ENCODE measurements at regions not wholly inside any gene's neighbourhood (a gene's known extent, or its start where the extent isn't known, plus 50 kb on each side); places are given as distances from the start of the nearest gene placed in this dataset.
A peak's percentile ranks its signal among the peaks of the same experiment; 100 is the strongest.

DNA sequence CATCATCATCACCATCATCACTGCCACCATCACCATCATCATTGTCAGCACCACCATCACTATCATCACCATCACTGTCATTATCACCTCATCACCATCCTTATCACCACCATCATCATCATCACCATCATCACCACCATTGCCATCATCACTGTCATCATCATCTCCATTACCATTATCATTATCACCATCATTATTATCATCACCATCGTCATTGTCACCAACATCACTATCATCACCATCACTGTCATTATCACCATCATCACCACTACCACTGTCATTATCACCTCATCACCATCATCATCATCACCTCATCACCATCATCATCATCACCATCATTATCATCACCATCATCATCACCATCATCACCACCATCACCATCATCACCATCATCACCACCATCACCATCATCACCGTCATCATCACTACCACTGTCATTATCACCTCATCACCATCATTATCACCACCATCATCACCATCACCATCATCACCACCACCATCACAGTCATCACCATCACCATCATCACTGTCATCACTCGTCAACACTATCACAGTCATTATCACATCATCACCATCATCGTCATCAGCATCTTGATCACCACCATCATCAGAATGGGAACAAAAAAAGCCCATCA lies 191.1 kb downstream of the TTLL2 start:
- TF ChIP-seq, protein P1, sequence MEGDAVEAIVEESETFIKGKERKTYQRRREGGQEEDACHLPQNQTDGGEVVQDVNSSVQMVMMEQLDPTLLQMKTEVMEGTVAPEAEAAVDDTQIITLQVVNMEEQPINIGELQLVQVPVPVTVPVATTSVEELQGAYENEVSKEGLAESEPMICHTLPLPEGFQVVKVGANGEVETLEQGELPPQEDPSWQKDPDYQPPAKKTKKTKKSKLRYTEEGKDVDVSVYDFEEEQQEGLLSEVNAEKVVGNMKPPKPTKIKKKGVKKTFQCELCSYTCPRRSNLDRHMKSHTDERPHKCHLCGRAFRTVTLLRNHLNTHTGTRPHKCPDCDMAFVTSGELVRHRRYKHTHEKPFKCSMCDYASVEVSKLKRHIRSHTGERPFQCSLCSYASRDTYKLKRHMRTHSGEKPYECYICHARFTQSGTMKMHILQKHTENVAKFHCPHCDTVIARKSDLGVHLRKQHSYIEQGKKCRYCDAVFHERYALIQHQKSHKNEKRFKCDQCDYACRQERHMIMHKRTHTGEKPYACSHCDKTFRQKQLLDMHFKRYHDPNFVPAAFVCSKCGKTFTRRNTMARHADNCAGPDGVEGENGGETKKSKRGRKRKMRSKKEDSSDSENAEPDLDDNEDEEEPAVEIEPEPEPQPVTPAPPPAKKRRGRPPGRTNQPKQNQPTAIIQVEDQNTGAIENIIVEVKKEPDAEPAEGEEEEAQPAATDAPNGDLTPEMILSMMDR (IDR thresholded peaks at IDR 0.05; ENCODE audit: borderline replicate concordance): no peak
- DNase-seq: no peak

DNA sequence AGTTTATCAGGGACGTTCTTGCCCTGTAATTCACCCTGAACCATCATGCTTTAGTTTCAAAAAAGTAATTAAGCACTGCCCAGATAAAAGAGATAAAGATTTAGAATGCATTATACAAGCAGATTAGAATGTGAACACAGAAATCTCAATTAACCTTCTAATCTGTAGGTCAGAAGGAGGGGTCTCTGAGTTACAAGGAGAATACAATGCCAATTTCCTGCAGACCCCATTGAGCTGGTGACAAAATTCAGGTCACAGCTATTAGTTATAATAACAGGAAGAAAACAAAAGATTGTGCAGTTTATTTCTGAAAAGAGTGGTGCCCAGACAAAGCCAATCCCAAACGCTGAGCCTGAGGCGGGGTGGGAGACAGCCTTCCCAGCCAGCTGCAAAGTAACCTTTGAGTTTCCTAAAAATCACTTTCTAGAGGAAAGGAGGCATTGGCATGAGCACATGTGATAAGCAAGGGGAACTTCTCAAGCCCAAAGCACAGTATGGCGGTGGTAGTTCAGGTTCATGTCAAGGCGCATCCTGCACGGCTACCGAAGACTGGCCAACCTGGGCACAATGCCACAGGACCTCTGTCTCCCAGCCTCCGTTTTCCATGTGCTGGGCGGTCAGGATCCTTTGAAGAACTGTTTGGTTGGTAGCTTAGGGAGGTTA lies 192.5 kb downstream of the TTLL2 start:
- DNase-seq: no peak
- H3K4me3 ChIP-seq: no peak overlapping the region
- no peaks in the 10 kb centered on the region for H3K36me3 ChIP-seq
- H3K9me3 ChIP-seq (replicated peaks): no peaks in the 10 kb centered on the region
- no peak overlapping the region for H3K27ac ChIP-seq (replicated peaks)
- intact Hi-C loops (cut with micrococcal nuclease): no loop called here
- peaks cover 12% of the 10 kb centered on the region for H3K27me3 ChIP-seq (ENCODE audit: low read depth)
- no peaks in the 10 kb centered on the region for H3K4me1 ChIP-seq
- TF ChIP-seq, protein P1 (IDR thresholded peaks at IDR 0.05; ENCODE audit: borderline replicate concordance): no peak

More for the DNA sequence above, 191.1 kb downstream of the TTLL2 start:
- peaks cover 14% of the 10 kb centered on the region for H3K27me3 ChIP-seq (ENCODE audit: low read depth)
- H3K9me3 ChIP-seq (replicated peaks): no peaks in the 10 kb centered on the region
- intact Hi-C loops (cut with micrococcal nuclease): no loop called here
- H3K4me3 ChIP-seq: no peak overlapping the region
- H3K27ac ChIP-seq (replicated peaks): no peak overlapping the region
- no peaks in the 10 kb centered on the region for H3K4me1 ChIP-seq
- H3K36me3 ChIP-seq: no peaks in the 10 kb centered on the region

DNA sequence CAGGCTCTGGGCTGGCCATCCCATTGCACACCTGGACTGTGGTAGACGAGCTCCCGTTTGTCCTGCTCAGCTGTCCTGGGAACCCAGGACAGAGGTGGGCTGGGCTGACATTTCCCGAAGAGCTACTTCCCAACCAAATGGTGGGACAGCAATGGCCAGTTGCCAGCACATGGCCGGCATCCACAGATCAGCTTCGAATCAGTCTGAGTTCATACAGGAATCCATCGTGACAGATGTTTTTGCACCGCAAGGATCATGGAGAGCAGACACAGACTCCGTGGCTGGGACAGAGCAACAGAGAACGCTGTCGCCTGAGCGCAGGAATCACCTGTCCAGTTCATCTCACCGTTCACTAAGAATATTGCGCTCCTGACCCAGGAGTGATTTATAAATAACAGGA lies 198.5 kb downstream of the TTLL2 start:
- Histone ChIP-seq H3K27ac (replicated peaks) (no peak overlapping the region), H3K4me1 (peaks cover 11% of the 10 kb centered on the region), H3K36me3 (no peaks in the 10 kb centered on the region), H3K27me3 (ENCODE audit: low read depth) (no peaks in the 10 kb centered on the region), H3K4me3 (no peak overlapping the region), H3K9me3 (replicated peaks) (no peaks in the 10 kb centered on the region)
- TF ChIP-seq, protein P1 (IDR thresholded peaks at IDR 0.05; ENCODE audit: borderline replicate concordance): no peak
- intact Hi-C loops (cut with micrococcal nuclease): no loop called here
- no peak for DNase-seq

DNA sequence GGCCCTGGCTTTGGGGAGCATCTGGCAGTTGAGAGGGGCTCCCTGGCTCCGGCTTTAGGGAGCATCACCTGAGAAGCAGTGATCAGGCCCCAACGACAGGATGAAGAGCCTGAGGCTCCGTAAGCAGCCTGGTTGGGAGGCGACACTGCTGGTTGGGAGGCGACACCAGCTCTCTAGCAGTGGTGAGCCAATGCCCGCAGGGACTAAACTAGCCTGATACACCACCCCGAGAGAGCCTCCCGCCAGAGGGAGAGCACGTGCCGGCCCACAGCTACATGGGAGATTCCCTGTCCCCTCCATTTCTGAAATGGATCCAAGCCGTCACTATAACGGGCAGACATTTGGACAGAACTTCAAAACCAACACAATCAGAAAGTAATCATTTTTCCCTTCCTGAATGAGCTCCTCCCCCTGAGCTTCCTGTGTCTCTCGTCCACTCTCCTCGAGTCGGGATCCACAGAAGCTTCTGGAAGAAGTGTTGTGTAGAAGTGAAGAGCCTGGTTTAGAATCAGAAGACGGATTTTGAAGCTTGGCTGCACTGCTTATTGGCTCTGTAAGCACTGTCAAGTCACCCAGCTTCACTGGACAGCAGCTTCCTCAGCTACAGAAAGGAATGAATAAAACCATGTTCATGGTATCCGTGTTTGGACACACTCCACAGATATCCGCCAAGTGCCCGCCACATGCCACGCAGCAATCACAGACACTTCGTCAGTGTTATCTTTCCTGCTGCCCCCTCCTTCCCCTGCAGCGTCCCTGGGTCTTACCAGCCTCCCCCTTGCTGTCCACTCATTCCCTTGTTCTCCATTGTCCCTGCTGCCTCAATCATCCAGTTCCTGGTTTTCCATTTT lies 199.6 kb downstream of the TTLL2 start:
- Histone ChIP-seq H3K9me3 (replicated peaks) (no peaks in the 10 kb centered on the region), H3K4me3 (no peak overlapping the region), H3K27ac (replicated peaks) (no peak overlapping the region), H3K4me1 (peaks cover 11% of the 10 kb centered on the region), H3K36me3 (no peaks in the 10 kb centered on the region), H3K27me3 (ENCODE audit: low read depth) (no peaks in the 10 kb centered on the region)
- TF ChIP-seq, protein P1 (IDR thresholded peaks at IDR 0.05; ENCODE audit: borderline replicate concordance): peak; percentile 23
- DNase-seq: no peak
- intact Hi-C loops (cut with micrococcal nuclease): no loop called here

DNA sequence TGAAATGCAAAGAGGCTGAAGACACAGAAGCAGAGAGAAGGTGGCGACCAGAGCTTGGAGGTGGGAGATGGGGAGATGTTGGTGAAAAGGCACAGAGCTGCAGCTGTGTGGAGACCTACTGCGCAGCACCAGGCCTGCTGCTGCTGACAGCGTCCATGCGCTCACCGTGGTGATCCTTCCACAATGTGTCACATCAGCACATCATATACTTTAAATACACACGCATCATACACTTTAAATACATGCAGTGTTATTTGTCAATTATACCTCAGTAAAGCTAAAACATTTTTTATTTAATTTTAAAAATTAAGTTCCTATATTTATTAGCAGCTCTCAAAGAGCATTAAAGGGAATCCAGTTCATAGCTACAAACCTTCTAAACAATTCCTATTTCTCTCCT lies 200.9 kb downstream of the TTLL2 start:
- intact Hi-C loops (cut with micrococcal nuclease): no loop called here
- Histone ChIP-seq H3K4me3 (no peak overlapping the region), H3K9me3 (replicated peaks) (no peaks in the 10 kb centered on the region), H3K27me3 (ENCODE audit: low read depth) (peaks cover 5% of the 10 kb centered on the region), H3K36me3 (no peaks in the 10 kb centered on the region), H3K4me1 (peaks cover 11% of the 10 kb centered on the region), H3K27ac (replicated peaks) (no peak overlapping the region)
- TF ChIP-seq, protein P1 (IDR thresholded peaks at IDR 0.05; ENCODE audit: borderline replicate concordance): no peak
- no peak for DNase-seq

All from left ventricle myocardium inferior (tissue), 1 donor.